ENCODE measurements at regions not wholly inside any gene's neighbourhood (a gene's known extent, or its start where the extent isn't known, plus 50 kb on each side); places are given as distances from the start of the nearest gene placed in this dataset.

DNA sequence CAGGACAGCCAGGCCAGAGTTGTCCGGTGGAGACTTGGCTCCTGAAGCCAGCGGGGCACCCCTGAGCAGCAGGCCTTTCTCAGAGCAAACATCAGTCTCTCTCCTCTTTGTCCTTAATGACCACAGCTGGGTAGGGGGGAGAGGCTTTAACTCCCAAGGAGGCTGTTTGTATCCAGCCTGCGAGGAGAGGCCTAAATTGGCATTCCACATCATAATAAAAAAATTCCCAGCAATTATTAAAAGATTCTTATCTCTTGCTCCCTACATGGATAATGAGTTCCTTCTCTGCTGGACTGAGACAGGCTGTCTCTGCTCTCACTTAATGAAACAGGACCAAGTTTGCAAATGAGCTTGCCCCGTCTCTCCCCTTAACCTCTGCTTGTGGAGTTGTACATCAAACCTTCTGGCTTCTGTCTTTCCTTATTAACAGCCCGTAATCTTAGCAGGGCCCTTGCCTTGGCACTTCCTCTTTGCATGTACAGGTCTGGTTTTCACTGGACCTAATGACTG, 838.2 kb downstream of the MAFB start:
- no peaks in the 10 kb centered on the region for H3K27me3 ChIP-seq (ENCODE audit: control insufficient read depth in 2 of 2, insufficient read depth in 2 of 2, low read length in 2 of 2)
- FAIRE-seq (no peak), DNase-seq (ENCODE audit: low read depth, low spot score) (no peak)
- POLR2A ChIA-PET: no interaction called here
- CTCF ChIA-PET: interaction anchor here (0.7 kb wide), 1 partner anchor 23 kb away, joined by 4 read pairs; no protein-coding TSS in a partner anchor
- H4K20me1 ChIP-seq (replicated peaks; ENCODE audit: control insufficient read depth, extremely low read depth, insufficient read depth, low read length): no peaks in the 10 kb centered on the region
- dilution Hi-C loops (cut with MboI; ENCODE audit: extremely low pct_ligation_motif_present, low sequenced_read_pairs): no loop called here
- no TSS peak for BruUV-seq (replicated peaks)
- no peaks in the 10 kb centered on the region for H3K9me1 ChIP-seq (replicated peaks; ENCODE audit: control insufficient read depth, extremely low read depth, insufficient read depth, low read length)
- no peak overlapping the region for H3K4me2 ChIP-seq (ENCODE audit: insufficient read depth, low read length)
- H3K9ac ChIP-seq (replicated peaks; ENCODE audit: extremely low read depth, insufficient read depth, low read length): no peak overlapping the region
- no peak overlapping the region for H3K4me3 ChIP-seq (replicated peaks in 1 of 3; ENCODE audit: insufficient read depth in 1 of 3, low read depth in 1 of 3, low read length in 3 of 3)
- intact Hi-C loops (cut with micrococcal nuclease): no loop called here
- H2AFZ ChIP-seq (ENCODE audit: low read depth, low read length): no peak overlapping the region
- no peaks in the 10 kb centered on the region for H3K36me3 ChIP-seq (ENCODE audit: control insufficient read depth in 2 of 2, extremely low read depth in 1 of 2, insufficient read depth in 2 of 2, low read length in 2 of 2)
- TF ChIP-seq POLR2A (IDR thresholded peaks at IDR 0.05; ENCODE audit: low read depth, low read length) (no peak), EZH2 (IDR thresholded peaks at IDR 0.05; ENCODE audit: borderline replicate concordance, low read depth, low read length, severe bottlenecking) (no peak), JUN (IDR thresholded peaks at IDR 0.05; ENCODE audit: borderline replicate concordance, insufficient read depth, insufficient read length, low read depth) (no peak), FOS (IDR thresholded peaks at IDR 0.05; ENCODE audit: borderline replicate concordance, insufficient read depth, low read length) (no peak)
- TF ChIP-seq, protein P1, sequence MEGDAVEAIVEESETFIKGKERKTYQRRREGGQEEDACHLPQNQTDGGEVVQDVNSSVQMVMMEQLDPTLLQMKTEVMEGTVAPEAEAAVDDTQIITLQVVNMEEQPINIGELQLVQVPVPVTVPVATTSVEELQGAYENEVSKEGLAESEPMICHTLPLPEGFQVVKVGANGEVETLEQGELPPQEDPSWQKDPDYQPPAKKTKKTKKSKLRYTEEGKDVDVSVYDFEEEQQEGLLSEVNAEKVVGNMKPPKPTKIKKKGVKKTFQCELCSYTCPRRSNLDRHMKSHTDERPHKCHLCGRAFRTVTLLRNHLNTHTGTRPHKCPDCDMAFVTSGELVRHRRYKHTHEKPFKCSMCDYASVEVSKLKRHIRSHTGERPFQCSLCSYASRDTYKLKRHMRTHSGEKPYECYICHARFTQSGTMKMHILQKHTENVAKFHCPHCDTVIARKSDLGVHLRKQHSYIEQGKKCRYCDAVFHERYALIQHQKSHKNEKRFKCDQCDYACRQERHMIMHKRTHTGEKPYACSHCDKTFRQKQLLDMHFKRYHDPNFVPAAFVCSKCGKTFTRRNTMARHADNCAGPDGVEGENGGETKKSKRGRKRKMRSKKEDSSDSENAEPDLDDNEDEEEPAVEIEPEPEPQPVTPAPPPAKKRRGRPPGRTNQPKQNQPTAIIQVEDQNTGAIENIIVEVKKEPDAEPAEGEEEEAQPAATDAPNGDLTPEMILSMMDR (IDR thresholded peaks at IDR 0.05; ENCODE audit: extremely low read depth in 1 of 2, insufficient read depth in 1 of 2, low read depth in 1 of 2, low read length in 2 of 2): no peak
- no peak overlapping the region for H3K27ac ChIP-seq (ENCODE audit: insufficient read depth, low read depth, low read length)
- no peaks in the 10 kb centered on the region for H3K79me2 ChIP-seq (ENCODE audit: control insufficient read depth, insufficient read depth, low read length)
- no peaks in the 10 kb centered on the region for H3K9me3 ChIP-seq (replicated peaks; ENCODE audit: control insufficient read depth, insufficient read depth, low read length)
- no peaks in the 10 kb centered on the region for H3K4me1 ChIP-seq (ENCODE audit: control insufficient read depth, extremely low read depth, insufficient read depth, low read length)

GRCh38 chr20:39850246-39850645, 838.8 kb downstream of the MAFB start:
- DNase-seq (ENCODE audit: low read depth, low spot score) (no peak), FAIRE-seq (no peak)
- BruUV-seq (replicated peaks): no TSS peak
- Histone ChIP-seq H3K9me1 (replicated peaks; ENCODE audit: control insufficient read depth, extremely low read depth, insufficient read depth, low read length) (no peaks in the 10 kb centered on the region), H3K27me3 (ENCODE audit: control insufficient read depth in 2 of 2, insufficient read depth in 2 of 2, low read length in 2 of 2) (no peaks in the 10 kb centered on the region), H2AFZ (ENCODE audit: low read depth, low read length) (no peak overlapping the region), H3K36me3 (ENCODE audit: control insufficient read depth in 2 of 2, extremely low read depth in 1 of 2, insufficient read depth in 2 of 2, low read length in 2 of 2) (no peaks in the 10 kb centered on the region), H3K4me2 (ENCODE audit: insufficient read depth, low read length) (no peak overlapping the region), H3K9ac (replicated peaks; ENCODE audit: extremely low read depth, insufficient read depth, low read length) (no peak overlapping the region), H3K79me2 (ENCODE audit: control insufficient read depth, insufficient read depth, low read length) (no peaks in the 10 kb centered on the region), H3K4me1 (ENCODE audit: control insufficient read depth, extremely low read depth, insufficient read depth, low read length) (no peaks in the 10 kb centered on the region), H4K20me1 (replicated peaks; ENCODE audit: control insufficient read depth, extremely low read depth, insufficient read depth, low read length) (no peaks in the 10 kb centered on the region), H3K9me3 (replicated peaks; ENCODE audit: control insufficient read depth, insufficient read depth, low read length) (no peaks in the 10 kb centered on the region), H3K4me3 (replicated peaks in 1 of 3; ENCODE audit: insufficient read depth in 1 of 3, low read depth in 1 of 3, low read length in 3 of 3) (no peak overlapping the region), H3K27ac (ENCODE audit: insufficient read depth, low read depth, low read length) (no peak overlapping the region)
- intact Hi-C loops (cut with micrococcal nuclease) (no loop called here), dilution Hi-C loops (cut with MboI; ENCODE audit: extremely low pct_ligation_motif_present, low sequenced_read_pairs) (no loop called here)
- TF ChIP-seq GATA2 (IDR thresholded peaks at IDR 0.05; ENCODE audit: insufficient read depth, insufficient read length, low read depth, low read length) (no peak), JUN (IDR thresholded peaks at IDR 0.05; ENCODE audit: borderline replicate concordance, insufficient read depth, insufficient read length, low read depth) (no peak), POLR2AphosphoS5 (IDR thresholded peaks at IDR 0.05; ENCODE audit: insufficient read depth, low read depth, low read length) (no peak)
- ChIA-PET CTCF (interaction anchor here (1.7 kb wide), 1 partner anchor 582 kb away, joined by 4 read pairs; no protein-coding TSS in a partner anchor), POLR2A (interaction anchor here (0.9 kb wide), 1 partner anchor 262 kb away, joined by 3 read pairs; no protein-coding TSS in a partner anchor)
